ENCODE measurements at regions not wholly inside any gene's neighbourhood (a gene's known extent, or its start where the extent isn't known, plus 50 kb on each side); places are given as distances from the start of the nearest gene placed in this dataset.

- DNase-seq (ENCODE audit: low read depth, low spot score) (no peak), FAIRE-seq (no peak)
Observed at GRCh38 chrX:33385546-33385945, 174.2 kb upstream of the DMD start.

GRCh38 chrX:33379839-33380238, 168.5 kb upstream of the DMD start:
- Histone ChIP-seq H2AFZ (ENCODE audit: control insufficient read depth, low read length) (no peak overlapping the region), H3K4me1 (ENCODE audit: control insufficient read depth, extremely low read depth, insufficient read depth, low read length) (no peaks in the 10 kb centered on the region), H3K9ac (ENCODE audit: control insufficient read depth, extremely low read depth, insufficient read depth, low read length) (no peak overlapping the region), H3K27ac (ENCODE audit: control insufficient read depth, insufficient read depth, low read length) (no peak overlapping the region), H3K4me2 (ENCODE audit: control insufficient read depth, extremely low read depth, insufficient read depth, low read depth, low read length) (no peak overlapping the region), H4K20me1 (ENCODE audit: control insufficient read depth, extremely low read depth, insufficient read depth, low read length) (no peaks in the 10 kb centered on the region), H3K4me3 (ENCODE audit: control insufficient read depth in 2 of 3, extremely low read depth in 1 of 3, insufficient read depth in 2 of 3, low read depth in 1 of 3, low read length in 3 of 3) (no peak overlapping the region), H3K9me1 (ENCODE audit: control insufficient read depth, extremely low read depth, insufficient read depth, low read length) (no peaks in the 10 kb centered on the region), H3K36me3 (ENCODE audit: control insufficient read depth in 2 of 2, extremely low read depth in 1 of 2, insufficient read depth in 2 of 2, low read length in 2 of 2) (no peaks in the 10 kb centered on the region), H3K9me3 (ENCODE audit: control insufficient read depth, low read depth, low read length) (no peaks in the 10 kb centered on the region), H3K79me2 (ENCODE audit: control insufficient read depth, insufficient read depth, low read length) (no peaks in the 10 kb centered on the region), H3K27me3 (ENCODE audit: control insufficient read depth, extremely low read depth, insufficient read depth, low read length) (no peaks in the 10 kb centered on the region)
- no peak for DNase-seq (ENCODE audit: low read depth, low spot score)
- TF ChIP-seq EZH2 (IDR thresholded peaks at IDR 0.05; ENCODE audit: low read length) (no peak), CTCF (optimal IDR thresholded peaks at IDR 0.05 in 1 of 3, IDR thresholded peaks at IDR 0.05 in 1 of 3, conservative IDR thresholded peaks at IDR 0.05 in 1 of 3; ENCODE audit: extremely low read depth in 1 of 3, insufficient read depth in 2 of 3, low read length in 3 of 3) (no peak)
- dilution Hi-C loops (cut with MboI; ENCODE audit: extremely low pct_ligation_motif_present, low sequenced_read_pairs): no loop called here
- no peak for FAIRE-seq

More at GRCh38 chrX:33385546-33385945, 174.2 kb upstream of the DMD start:
- Histone ChIP-seq H3K9ac (ENCODE audit: control insufficient read depth, extremely low read depth, insufficient read depth, low read length) (no peak overlapping the region), H3K27ac (ENCODE audit: control insufficient read depth, insufficient read depth, low read length) (no peak overlapping the region), H3K4me1 (ENCODE audit: control insufficient read depth, extremely low read depth, insufficient read depth, low read length) (no peaks in the 10 kb centered on the region), H3K4me3 (ENCODE audit: control insufficient read depth in 2 of 3, extremely low read depth in 1 of 3, insufficient read depth in 2 of 3, low read depth in 1 of 3, low read length in 3 of 3) (no peak overlapping the region), H3K4me2 (ENCODE audit: control insufficient read depth, extremely low read depth, insufficient read depth, low read depth, low read length) (no peak overlapping the region), H3K36me3 (ENCODE audit: control insufficient read depth in 2 of 2, extremely low read depth in 1 of 2, insufficient read depth in 2 of 2, low read length in 2 of 2) (no peaks in the 10 kb centered on the region), H3K27me3 (ENCODE audit: control insufficient read depth, extremely low read depth, insufficient read depth, low read length) (no peaks in the 10 kb centered on the region), H3K9me3 (ENCODE audit: control insufficient read depth, low read depth, low read length) (no peaks in the 10 kb centered on the region), H4K20me1 (ENCODE audit: control insufficient read depth, extremely low read depth, insufficient read depth, low read length) (no peaks in the 10 kb centered on the region), H3K79me2 (ENCODE audit: control insufficient read depth, insufficient read depth, low read length) (no peaks in the 10 kb centered on the region), H2AFZ (ENCODE audit: control insufficient read depth, low read length) (no peak overlapping the region), H3K9me1 (ENCODE audit: control insufficient read depth, extremely low read depth, insufficient read depth, low read length) (no peaks in the 10 kb centered on the region)
- TF ChIP-seq EZH2 (IDR thresholded peaks at IDR 0.05; ENCODE audit: low read length) (no peak), CTCF (optimal IDR thresholded peaks at IDR 0.05 in 1 of 3, IDR thresholded peaks at IDR 0.05 in 1 of 3, conservative IDR thresholded peaks at IDR 0.05 in 1 of 3; ENCODE audit: extremely low read depth in 1 of 3, insufficient read depth in 2 of 3, low read length in 3 of 3) (no peak)
- dilution Hi-C loops (cut with MboI; ENCODE audit: extremely low pct_ligation_motif_present, low sequenced_read_pairs): no loop called here
